GM18498 (cell line): ENCODE measurements at regions not wholly inside any gene's neighbourhood (a gene's known extent, or its start where the extent isn't known, plus 50 kb on each side); places are given as distances from the start of the nearest gene placed in this dataset.
"Not testable (repeated sequence)": the region's sequence is repeated elsewhere in the genome, so short reads cannot be mapped to it uniquely, and the experiment has no call there.

Source experiments
- ATAC-seq: cut with Tn5 transposase; IDR thresholded peaks from one replicate; pipeline ENCODE4 v1.9.1; 2021; ENCODE audit warnings: mild to moderate bottlenecking, moderate library complexity; ENCODE audit not compliant: unreplicated experiment

GRCh38 chr7:97373736-97374135, 256.2 kb downstream of the SDHAF3 start:
- ATAC-seq, result no peak

- no peak for ATAC-seq
Measured at GRCh38 chr7:97377713-97378112, 260.2 kb downstream of the SDHAF3 start.

- ATAC-seq, result no peak
Measured at GRCh38 chr7:97381815-97382554, 264.5 kb downstream of the SDHAF3 start.

- ATAC-seq, result no peak
Measured at GRCh38 chr7:97390052-97390451, 272.6 kb downstream of the SDHAF3 start.

GRCh38 chr7:97390915-97391593, 273.6 kb downstream of the SDHAF3 start:
- no peak for ATAC-seq

GRCh38 chr7:97401398-97401797, 283.9 kb downstream of the SDHAF3 start:
- no peak for ATAC-seq

- ATAC-seq, result no peak
Measured at GRCh38 chr7:97405835-97406234, 288.3 kb downstream of the SDHAF3 start.

- no peak for ATAC-seq
Measured at GRCh38 chr7:97407106-97407505, 289.6 kb downstream of the SDHAF3 start.

- ATAC-seq, result no peak
Measured at GRCh38 chr7:97409346-97409745, 291.8 kb downstream of the SDHAF3 start.

GRCh38 chr7:97418312-97418711, 300.8 kb downstream of the SDHAF3 start:
- no peak for ATAC-seq

- ATAC-seq, result no peak
Measured at GRCh38 chr7:97419898-97420297, 302.4 kb downstream of the SDHAF3 start.

GRCh38 chr7:97421307-97421930, 303.9 kb downstream of the SDHAF3 start:
- no peak for ATAC-seq

- no peak for ATAC-seq
Measured at GRCh38 chr7:97422046-97422445, 304.5 kb downstream of the SDHAF3 start.

GRCh38 chr7:97430006-97430405, 301.9 kb upstream of the TAC1 start:
- ATAC-seq, result no peak

GRCh38 chr7:97439637-97440214, 292.2 kb upstream of the TAC1 start:
- ATAC-seq, result no peak

GRCh38 chr7:97446361-97446760, 285.5 kb upstream of the TAC1 start:
- ATAC-seq, result no peak

GRCh38 chr7:97449448-97449847, 282.4 kb upstream of the TAC1 start:
- not testable (repeated sequence) for ATAC-seq

- no peak for ATAC-seq
Measured at GRCh38 chr7:97450516-97450915, 281.4 kb upstream of the TAC1 start.

- no peak for ATAC-seq
Measured at GRCh38 chr7:97454636-97455035, 277.2 kb upstream of the TAC1 start.

GRCh38 chr7:97457054-97457453, 274.8 kb upstream of the TAC1 start:
- no peak for ATAC-seq

GRCh38 chr7:97460433-97460832, 271.5 kb upstream of the TAC1 start:
- no peak for ATAC-seq

GRCh38 chr7:97461596-97461995, 270.3 kb upstream of the TAC1 start:
- ATAC-seq, result no peak
